Head of caudate nucleus (tissue), 42 donors: ENCODE measurements at regions not wholly inside any gene's neighbourhood (a gene's known extent, or its start where the extent isn't known, plus 50 kb on each side); places are given as distances from the start of the nearest gene placed in this dataset.
A peak's percentile ranks its signal among the peaks of the same experiment; 100 is the strongest.

Experiments used
- DNase-seq, 42 donors: peaks; one replicate each; pipeline versions ENCODE4 v3.0.0 to v3.0.0-alpha.2; 2020 to 2021; ENCODE audit warnings: mixed read lengths in 7 of 42
- intact Hi-C: fragments of 100-400 bp; cut with DNase I; formaldehyde crosslinking; loops from one replicate; pipeline ENCODE4 v1.15.0; 2022

DNA sequence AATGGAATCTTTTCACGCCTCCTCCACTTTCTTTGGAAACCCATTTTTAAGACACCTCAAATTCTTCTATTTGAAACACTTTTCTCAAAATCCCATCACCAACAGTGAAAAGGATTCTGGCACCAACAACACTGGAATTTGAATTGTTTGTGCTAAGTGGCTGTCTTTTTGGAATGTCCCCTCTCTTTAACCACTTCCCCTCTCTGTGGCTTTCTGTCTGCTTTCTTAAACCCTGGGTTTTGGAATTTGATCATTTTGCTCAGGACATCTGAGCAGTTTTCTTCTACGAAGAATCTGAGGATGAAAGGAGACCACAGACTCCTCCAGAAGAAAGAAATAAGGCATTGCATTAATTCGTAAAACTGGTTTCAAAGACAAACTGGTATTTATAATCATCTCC lies 89.0 kb downstream of the MXRA5 start:
- no peak for DNase-seq
- intact Hi-C loops: no loop called here

DNA sequence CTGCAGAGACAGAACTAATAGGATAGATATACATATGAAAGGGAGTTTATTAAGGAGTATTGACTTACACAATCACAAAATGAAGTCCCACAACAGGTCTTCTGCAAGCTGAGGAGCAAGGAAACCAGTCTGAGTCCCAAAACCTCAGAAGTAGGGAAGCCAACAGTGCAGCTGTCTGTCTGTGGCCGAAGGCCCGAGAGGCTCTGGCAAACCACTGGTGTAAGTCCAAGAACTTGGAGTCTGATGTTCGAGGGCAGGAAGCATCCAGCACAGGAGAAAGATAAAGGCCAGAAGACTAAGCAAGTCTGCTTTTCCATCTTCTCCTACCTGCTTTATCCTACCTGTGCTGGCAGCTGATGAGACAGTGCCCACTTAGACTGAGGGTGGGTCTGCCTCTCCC lies 89.6 kb downstream of the MXRA5 start:
- intact Hi-C loops: no loop called here
- no peak for DNase-seq

DNA sequence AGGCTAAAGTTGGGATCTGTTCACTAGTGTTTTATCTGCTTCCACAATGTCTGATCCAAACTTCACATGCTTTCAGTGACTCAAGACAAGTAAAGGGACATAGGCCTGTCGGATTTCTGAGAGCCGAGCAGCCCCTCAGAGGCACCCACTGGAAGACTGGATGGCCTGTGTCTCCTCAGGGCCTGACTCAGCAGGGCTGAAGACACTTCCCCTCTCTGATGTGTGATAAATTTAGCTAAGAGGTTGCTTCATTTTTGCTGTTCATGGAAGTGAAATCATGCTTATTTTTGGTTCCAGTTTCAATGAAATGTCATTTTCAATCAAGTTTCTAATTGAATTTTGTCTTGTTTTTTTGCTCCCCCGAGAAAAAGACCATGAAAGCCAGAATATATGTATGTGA lies 93.7 kb downstream of the MXRA5 start:
- intact Hi-C loops: no loop called here
- DNase-seq: peak in 15 of 42 donors; percentile 2 to 41 (median 18)

DNA sequence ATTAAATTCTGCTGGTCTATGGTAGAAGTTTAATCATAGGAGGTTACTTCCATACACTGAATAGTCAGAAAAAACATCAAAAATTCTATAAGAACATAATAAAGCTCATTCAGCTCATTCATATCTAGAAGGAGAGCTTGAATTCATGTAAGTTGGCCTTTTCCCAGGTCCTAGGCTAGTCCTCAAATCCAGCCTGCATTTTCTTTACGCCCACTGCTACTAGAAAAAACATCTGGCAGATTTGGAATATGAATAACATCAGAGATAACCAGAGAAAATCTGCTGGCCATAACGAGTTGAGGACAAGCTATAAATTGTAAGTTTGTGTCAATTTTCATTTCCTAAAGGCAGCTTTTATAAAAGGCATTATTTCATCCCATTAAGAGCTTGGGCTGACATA lies 95.5 kb downstream of the MXRA5 start:
- no peak for DNase-seq
- intact Hi-C loops: no loop called here

DNA sequence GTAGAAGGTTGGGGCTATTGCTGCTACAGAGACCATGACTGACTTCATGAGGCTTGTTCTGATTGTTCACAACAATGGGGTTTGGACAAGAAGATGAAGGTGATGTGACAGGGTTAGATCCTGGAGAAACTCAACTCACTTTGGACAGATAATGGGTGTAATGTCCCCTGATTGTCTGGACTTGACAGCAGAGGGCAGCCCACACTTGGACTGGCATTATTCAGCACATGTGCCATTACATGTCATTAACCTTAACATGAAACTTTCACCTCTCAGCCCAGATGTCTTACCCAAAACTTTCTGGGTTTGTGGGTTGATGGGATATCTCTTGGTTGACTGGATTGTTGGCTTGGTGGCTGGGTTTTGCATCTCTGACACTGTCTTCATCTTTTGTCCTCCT lies 101.5 kb downstream of the MXRA5 start:
- DNase-seq: peak in 1 of 42 donors; percentile 22
- intact Hi-C loops: no loop called here

DNA sequence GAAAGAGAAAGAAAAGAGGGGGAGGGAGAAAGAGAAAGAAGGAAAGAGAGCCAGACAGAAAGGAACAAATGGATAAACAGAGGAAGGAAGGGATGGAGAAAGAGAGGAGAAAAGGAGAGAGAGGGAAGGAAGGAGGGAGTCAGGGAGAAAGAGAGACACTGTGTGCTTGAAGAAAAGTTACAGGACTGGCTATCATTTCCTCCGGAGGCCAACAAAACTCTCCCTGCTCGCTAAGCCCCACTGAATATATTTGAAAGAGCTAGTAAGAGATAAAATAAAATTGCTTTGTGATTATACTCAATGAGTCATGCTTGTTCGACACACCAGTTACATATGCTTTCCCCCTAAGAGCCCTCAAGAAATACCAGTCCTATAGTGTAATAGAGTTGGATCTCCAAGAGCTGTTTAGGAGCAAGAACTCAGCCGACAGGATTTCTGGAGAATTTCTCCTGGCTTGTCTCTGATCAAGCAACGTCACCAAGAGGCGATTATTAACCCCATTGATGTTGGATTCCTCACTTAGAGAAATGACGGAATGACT lies 102.2 kb downstream of the MXRA5 start:
- intact Hi-C loops: no loop called here
- DNase-seq: no peak

DNA sequence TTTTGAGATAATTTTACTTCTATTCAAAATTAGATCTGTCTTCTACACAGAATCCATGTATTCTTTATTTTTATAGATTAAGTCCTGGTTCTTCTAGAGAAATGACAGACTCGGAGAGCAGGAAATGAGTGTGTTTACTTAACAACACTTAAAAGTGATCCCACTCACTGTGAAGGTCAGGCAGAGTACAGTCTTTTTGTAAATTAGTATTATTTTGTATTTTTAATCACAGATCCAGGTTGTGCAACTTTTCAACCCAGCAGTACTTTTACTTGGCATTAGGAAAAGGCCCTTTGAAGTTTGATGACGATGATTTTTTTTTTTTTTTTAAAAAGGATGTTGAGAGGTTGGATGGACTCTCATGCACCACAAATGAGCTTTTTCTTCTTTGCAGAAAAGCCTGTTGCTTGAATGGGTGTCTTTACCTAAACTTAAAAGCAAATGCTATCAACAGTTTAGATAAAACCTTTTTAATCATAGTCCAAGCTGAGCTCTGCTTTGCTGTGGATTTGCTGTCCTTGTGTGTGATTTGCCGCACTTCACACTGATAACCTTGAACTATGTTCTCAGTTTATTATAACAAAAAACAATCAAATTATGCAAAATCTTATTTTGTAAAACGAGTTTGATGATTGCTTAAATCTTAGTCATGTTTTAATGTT lies 114.1 kb downstream of the MXRA5 start:
- DNase-seq: no peak
- intact Hi-C loops: no loop called here

DNA sequence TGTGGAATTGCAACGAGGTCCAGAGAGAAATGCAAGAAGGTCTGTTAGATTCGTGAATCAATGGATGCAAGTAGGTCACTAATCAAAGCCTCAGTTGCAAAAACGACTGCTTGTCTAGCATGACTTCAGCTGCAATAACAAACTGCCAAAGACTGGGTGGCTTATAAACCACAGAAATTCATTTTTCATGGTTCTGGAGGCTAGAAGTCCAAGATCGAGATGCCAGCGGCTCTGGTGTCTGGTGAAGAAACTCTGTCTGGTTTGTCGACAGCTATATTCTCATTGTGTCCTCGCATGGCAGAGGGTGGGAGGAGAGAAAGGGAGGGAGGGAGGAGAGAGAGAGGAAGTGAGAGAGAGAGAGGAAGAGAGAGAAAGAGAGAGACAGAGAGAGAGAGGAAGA lies 114.7 kb downstream of the MXRA5 start:
- no peak for DNase-seq
- intact Hi-C loops: no loop called here

DNA sequence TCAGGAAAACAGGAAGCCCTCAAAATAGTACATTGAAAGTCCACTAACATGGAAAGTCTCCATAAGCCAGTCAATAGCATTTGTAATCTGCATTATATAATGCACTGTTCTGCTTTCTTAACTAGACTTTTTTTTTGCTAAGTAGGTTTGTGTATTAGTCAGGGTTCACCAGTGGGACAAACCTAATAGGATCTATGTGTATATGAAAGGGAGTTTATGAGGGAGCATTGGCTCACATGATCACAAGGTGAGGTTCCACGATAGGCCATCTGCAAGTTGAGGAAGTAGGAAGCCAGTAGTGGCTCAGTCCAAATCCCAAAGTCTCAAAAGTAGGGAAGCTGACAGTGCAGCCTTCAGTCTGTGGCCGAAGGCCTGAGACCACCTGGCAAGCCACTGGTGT lies 116.0 kb downstream of the MXRA5 start:
- DNase-seq: no peak
- intact Hi-C loops: no loop called here

DNA sequence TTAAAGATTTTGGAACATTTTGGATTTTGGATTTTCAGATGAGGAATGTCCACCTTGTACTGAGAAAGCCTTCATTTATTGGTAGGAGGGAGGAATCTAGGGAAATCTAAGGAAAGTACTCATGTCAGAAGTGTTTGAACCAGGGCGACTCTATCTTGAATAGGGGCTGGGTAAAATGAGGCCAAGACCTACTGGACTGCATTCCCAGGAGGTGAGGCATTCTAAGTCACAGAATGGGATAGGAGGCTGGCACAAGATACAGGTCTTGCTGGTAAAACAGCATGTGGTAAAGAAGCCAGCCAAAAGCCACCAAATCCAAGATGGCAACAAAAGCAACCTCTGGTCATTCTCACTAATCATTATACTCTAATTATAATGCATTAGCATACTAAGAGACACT lies 118.9 kb downstream of the MXRA5 start:
- no peak for DNase-seq
- intact Hi-C loops: no loop called here

DNA sequence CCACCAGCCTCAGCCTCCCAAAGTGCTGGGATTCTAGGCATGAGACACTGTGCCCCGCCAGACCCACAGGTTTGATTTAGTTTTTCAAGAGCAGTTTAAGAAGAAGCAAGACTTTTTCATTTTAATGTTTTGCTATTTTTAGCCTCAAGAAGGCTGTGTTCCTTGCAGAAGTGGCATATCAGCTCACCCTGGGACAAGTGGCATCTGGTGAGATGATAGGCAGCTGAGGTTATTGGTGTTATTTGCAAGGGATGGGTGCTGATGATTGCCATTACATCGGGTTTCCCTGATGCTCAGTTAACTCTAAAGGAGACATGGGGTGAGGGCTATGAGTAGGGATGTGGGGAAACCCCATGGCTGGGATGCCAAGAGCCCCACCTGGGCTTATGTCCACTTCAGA lies 120.4 kb downstream of the MXRA5 start:
- intact Hi-C loops: no loop called here

DNA sequence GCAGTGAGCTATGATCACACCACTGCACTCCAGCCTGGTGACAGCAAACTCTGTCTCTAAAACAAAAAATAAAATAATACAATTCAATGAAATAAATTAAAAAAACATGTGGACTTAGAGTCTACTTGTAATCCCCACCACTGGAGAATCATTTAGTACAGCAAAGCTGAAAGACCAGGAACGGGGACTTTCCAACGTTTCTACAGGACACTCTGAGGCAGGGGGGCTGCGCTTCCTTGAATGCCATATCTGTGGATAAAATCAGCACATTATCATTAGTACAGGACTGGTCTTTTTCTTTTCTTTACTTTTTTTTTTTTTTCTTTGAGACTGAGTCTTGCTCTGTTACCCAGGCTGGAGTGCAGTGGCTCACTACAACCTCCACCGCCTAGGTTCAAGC lies 124.8 kb downstream of the MXRA5 start:
- DNase-seq: no peak
- intact Hi-C loops: no loop called here

More for the DNA sequence above, 120.4 kb downstream of the MXRA5 start:
- DNase-seq: no peak

DNA sequence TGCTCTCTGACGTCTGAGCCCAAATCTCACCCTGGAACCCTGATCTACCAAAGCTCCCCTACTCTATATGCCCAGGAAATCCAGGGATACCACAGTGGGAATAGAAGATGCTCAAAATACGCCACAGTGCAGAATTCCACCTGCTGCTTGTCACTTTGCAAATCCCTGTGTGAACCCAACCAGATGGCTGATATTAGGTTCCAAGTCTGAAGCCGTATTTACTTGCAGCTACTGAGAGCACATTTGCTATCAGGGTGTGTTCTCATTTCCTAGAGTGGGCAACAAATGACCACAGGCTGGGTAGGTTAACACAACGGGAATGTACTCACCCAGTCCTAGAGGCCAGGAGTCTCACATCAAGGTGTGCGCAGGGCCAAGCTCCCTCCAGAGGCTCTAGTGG lies 126.8 kb downstream of the MXRA5 start:
- intact Hi-C loops: no loop called here
- DNase-seq: no peak

DNA sequence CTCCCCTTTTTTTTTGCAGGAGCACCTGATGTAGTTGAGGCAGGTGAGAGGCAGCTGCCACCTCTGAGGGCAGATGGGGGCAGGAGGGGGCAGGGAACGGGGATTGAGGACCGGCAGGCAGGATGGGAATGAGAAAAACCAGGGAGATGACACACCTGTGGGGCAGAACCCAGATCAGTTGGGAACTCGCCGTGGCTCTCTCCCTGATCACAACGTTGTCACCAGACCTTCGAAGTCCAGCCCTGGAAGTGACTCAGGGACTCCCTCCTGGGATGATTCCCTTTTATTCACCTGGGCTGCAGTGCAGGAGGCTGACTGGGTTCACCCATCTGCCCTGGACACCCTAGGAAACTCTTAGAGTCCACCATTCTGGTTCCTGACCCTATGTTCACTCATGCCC lies 127.2 kb downstream of the MXRA5 start:
- DNase-seq: no peak
- intact Hi-C loops: no loop called here

DNA sequence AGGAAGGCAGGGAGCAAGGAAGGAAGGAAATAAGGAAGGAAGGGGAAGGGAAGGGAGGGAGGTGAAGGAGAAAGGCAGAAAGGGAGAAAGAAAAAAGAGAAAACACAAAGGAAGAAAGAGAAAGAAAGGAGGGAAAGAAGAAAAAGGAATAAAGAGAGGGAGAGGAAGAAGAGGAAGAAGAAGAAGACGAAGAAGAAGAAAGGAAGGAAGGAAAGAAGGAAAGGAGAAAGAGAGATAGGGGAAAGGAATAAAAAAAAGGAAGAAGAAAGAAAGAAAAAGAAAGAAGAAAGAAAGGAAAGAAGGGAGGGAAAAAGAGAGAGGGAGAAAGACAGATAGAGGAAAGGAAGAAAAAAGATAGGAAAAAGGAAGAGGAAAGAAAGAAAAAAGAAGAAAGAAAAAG lies 128.0 kb downstream of the MXRA5 start:
- no peak for DNase-seq

DNA sequence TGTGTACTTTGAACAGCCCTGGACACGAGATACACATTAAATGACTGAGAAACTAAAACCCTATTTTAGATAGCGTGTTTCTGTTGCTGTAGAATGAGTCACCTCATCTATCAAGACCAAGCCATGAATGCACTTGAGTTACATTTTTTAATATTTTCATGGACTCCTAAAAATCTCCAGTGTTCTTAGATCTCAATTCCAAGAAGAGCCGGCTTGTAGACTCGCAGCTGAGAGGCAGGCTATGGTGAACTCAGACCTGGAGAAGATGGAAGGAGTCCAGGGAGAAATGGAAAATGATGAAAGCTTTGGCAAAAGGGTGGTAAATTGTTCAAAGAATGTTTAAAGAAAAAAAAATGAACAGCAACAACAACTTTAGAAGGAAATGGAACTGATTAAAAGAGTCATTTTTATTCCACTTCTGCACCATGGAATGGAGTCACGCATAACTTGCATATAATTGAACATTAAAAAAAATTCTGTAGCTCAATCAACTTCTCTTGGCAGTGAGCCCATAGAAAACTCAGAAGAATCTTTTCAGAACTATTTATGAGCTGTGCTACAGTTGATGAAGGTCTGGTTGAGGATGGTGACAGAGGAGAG lies 129.8 kb downstream of the MXRA5 start:
- no peak for DNase-seq

More for the DNA sequence above, 128.0 kb downstream of the MXRA5 start:
- intact Hi-C loops: no loop called here

DNA sequence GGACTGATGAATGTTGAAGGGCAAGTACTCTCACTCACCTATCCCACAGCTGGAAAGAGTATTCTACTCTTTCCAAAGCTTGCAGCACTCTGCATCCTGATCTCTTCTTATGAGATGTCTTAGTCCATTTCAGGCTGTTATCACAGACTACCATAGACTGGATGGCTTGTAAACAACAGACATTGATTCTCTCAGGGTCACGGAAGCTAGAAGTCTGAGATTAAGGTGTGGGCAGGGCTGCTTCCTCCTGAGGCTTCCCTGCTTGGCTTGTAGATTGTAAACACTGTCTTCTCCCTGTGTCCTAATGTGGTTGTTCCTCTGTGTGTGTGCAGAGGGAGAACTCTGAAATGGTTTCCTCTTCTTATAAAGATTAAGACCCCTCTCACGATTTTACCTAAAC lies 131.2 kb downstream of the MXRA5 start:
- intact Hi-C loops: no loop called here
- no peak for DNase-seq

More for the DNA sequence above, 129.8 kb downstream of the MXRA5 start:
- intact Hi-C loops: no loop called here

DNA sequence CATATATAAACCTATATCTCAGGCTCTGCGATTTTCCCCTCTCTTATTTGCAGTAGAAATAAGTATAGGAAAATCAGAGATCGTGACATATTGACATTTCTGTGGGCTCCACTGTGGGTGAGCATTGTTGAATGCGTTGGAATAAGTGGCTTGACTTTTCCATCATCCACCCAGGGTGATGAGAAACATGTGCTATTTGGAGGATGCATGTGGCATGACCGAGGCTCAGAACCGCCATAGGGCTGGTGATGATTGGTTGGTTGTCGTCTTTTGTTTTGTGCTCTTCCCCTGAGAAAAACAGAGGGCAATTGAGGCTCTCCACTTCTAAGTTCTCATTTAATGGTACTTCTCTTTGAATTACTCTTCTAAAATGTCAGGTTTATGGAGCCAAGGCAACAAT lies 140.1 kb downstream of the MXRA5 start:
- no peak for DNase-seq
- intact Hi-C loops: no loop called here

DNA sequence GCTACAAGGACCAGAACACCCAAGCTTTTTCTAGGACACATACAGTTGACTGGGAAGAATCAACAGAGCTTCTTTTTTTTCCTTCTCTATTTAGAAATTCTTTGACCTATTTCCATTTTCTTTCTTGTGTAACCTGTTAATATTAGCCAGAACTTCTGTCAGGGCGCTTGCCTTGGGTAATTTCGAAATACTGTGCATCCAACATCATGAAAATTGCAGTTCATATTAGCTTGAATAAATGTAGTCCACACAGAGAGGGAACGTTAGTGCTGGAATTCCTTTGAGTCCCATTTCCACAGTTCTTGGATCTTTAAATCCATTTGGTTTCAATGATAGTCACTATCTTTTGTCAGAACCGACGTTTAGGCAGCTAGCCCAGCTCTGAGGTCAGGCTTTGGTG lies 141.8 kb downstream of the MXRA5 start:
- intact Hi-C loops: no loop called here
- DNase-seq: no peak

DNA sequence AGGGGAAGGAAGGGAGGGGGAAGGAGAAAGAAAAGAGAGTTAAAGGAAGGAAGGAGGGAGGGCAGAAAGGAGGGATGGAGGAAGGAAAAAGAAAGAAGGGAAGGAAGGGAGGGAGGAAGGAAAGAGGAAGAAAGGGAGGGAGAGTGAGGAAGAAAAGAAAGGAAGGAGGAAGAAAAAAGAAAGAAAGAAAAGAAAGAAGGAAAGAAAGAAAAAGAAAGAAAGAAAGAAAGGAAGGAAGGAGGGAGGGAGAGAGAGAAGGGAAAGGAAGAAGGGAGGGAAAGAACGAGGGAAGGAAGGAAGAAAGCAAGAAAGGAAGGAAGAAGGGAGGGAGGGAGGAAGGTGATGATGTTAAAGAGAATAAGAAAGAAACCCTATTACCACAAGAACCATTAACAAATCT lies 150.6 kb downstream of the MXRA5 start:
- DNase-seq: no peak
- intact Hi-C loops: no loop called here

DNA sequence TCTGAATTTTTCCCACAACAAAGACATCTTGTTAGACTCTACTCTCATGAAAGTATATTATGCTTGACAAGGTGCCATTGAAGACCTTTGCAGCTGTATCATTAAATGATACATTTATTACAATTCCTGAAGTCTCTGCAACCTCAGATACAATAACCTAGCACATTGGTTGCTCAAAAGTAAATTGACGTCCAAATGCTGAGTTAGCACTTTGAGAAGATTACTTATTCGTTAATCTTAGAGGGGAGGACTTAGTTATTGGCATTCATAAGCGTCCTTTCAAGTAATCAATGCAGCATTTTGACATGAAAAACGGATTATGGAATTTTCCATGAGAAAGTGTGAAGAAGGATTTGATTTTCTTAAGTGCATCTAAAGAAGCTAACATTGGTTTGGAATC lies 151.6 kb downstream of the ARSF start:
- DNase-seq: no peak

More for the DNA sequence above, 151.6 kb downstream of the ARSF start:
- intact Hi-C loops: no loop called here
